ENCODE measurements at regions not wholly inside any gene's neighbourhood (a gene's known extent, or its start where the extent isn't known, plus 50 kb on each side); places are given as distances from the start of the nearest gene placed in this dataset.

DNA sequence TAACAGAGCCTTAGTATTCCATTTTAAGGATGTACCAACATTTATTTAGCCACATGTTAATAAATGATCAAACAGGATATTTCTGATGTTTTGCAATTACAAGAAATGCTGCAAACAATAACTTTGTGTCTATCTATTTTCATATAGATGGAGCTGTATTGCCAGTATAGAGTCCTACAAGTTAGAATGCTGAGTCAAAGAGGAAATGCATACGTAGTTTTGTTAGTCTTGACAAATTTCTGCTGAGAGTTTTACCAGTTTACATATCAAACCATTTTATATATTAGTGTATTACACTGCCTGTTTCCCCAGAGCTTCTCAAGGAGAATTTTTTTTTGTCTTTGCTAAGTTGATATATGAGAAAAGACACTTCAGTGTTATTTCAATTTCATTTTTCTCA lies 541.7 kb downstream of the SLC16A7 start:
- no peaks in the 10 kb centered on the region for H3K9me3 ChIP-seq (ENCODE audit: control insufficient read depth, low read depth, low read length)
- no peaks in the 10 kb centered on the region for H4K20me1 ChIP-seq (ENCODE audit: control insufficient read depth, extremely low read depth, insufficient read depth, low read length)
- dilution Hi-C loops (cut with MboI; ENCODE audit: extremely low pct_ligation_motif_present, low sequenced_read_pairs) = no loop called here
- no peak overlapping the region for H3K27ac ChIP-seq (ENCODE audit: control insufficient read depth, insufficient read depth, low read length)
- H3K9ac ChIP-seq (ENCODE audit: control insufficient read depth, extremely low read depth, insufficient read depth, low read length) = no peak overlapping the region
- no peak for TF ChIP-seq EZH2 (IDR thresholded peaks at IDR 0.05; ENCODE audit: low read length)
- TF ChIP-seq, protein P1, sequence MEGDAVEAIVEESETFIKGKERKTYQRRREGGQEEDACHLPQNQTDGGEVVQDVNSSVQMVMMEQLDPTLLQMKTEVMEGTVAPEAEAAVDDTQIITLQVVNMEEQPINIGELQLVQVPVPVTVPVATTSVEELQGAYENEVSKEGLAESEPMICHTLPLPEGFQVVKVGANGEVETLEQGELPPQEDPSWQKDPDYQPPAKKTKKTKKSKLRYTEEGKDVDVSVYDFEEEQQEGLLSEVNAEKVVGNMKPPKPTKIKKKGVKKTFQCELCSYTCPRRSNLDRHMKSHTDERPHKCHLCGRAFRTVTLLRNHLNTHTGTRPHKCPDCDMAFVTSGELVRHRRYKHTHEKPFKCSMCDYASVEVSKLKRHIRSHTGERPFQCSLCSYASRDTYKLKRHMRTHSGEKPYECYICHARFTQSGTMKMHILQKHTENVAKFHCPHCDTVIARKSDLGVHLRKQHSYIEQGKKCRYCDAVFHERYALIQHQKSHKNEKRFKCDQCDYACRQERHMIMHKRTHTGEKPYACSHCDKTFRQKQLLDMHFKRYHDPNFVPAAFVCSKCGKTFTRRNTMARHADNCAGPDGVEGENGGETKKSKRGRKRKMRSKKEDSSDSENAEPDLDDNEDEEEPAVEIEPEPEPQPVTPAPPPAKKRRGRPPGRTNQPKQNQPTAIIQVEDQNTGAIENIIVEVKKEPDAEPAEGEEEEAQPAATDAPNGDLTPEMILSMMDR (optimal IDR thresholded peaks at IDR 0.05 in 1 of 3, IDR thresholded peaks at IDR 0.05 in 1 of 3, conservative IDR thresholded peaks at IDR 0.05 in 1 of 3; ENCODE audit: extremely low read depth in 1 of 3, insufficient read depth in 2 of 3, low read length in 3 of 3) = no peak
- no peaks in the 10 kb centered on the region for H3K36me3 ChIP-seq (ENCODE audit: control insufficient read depth in 2 of 2, extremely low read depth in 1 of 2, insufficient read depth in 2 of 2, low read length in 2 of 2)
- no peaks in the 10 kb centered on the region for H3K4me1 ChIP-seq (ENCODE audit: control insufficient read depth, extremely low read depth, insufficient read depth, low read length)
- DNase-seq (ENCODE audit: low read depth, low spot score) (no peak), FAIRE-seq (no peak)
- no peak overlapping the region for H2AFZ ChIP-seq (ENCODE audit: control insufficient read depth, low read length)
- no peak overlapping the region for H3K4me3 ChIP-seq (ENCODE audit: control insufficient read depth in 2 of 3, extremely low read depth in 1 of 3, insufficient read depth in 2 of 3, low read depth in 1 of 3, low read length in 3 of 3)
- no peaks in the 10 kb centered on the region for H3K9me1 ChIP-seq (ENCODE audit: control insufficient read depth, extremely low read depth, insufficient read depth, low read length)
- no peaks in the 10 kb centered on the region for H3K27me3 ChIP-seq (ENCODE audit: control insufficient read depth, extremely low read depth, insufficient read depth, low read length)
- H3K4me2 ChIP-seq (ENCODE audit: control insufficient read depth, extremely low read depth, insufficient read depth, low read depth, low read length) = no peak overlapping the region
- H3K79me2 ChIP-seq (ENCODE audit: control insufficient read depth, insufficient read depth, low read length) = no peaks in the 10 kb centered on the region

DNA sequence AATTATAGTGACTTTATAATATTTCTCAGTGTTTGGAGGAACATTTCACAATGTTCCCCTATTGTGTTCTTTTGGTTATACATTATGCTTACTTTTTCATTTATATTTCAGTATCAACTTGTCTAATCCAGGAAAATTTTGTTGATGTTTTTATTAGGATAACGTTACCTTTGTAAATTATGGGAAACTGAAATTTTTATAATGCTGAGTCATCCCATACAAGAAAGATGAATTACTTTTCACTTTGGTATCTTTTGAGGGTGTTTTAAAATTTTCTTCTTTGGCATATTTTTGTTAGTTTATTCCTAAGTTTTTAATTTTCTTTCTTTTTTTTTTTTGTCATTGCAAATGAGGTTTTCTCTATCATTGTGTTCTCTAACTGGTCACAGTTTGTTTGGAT lies 542.7 kb downstream of the SLC16A7 start:
- Histone ChIP-seq H3K9me3 (ENCODE audit: control insufficient read depth, low read depth, low read length) (no peaks in the 10 kb centered on the region), H2AFZ (ENCODE audit: control insufficient read depth, low read length) (no peak overlapping the region), H3K27ac (ENCODE audit: control insufficient read depth, insufficient read depth, low read length) (no peak overlapping the region), H3K4me2 (ENCODE audit: control insufficient read depth, extremely low read depth, insufficient read depth, low read depth, low read length) (no peak overlapping the region), H3K4me3 (ENCODE audit: control insufficient read depth in 2 of 3, extremely low read depth in 1 of 3, insufficient read depth in 2 of 3, low read depth in 1 of 3, low read length in 3 of 3) (no peak overlapping the region), H3K79me2 (ENCODE audit: control insufficient read depth, insufficient read depth, low read length) (no peaks in the 10 kb centered on the region), H3K36me3 (ENCODE audit: control insufficient read depth in 2 of 2, extremely low read depth in 1 of 2, insufficient read depth in 2 of 2, low read length in 2 of 2) (no peaks in the 10 kb centered on the region), H3K9ac (ENCODE audit: control insufficient read depth, extremely low read depth, insufficient read depth, low read length) (no peak overlapping the region), H4K20me1 (ENCODE audit: control insufficient read depth, extremely low read depth, insufficient read depth, low read length) (no peaks in the 10 kb centered on the region), H3K4me1 (ENCODE audit: control insufficient read depth, extremely low read depth, insufficient read depth, low read length) (no peaks in the 10 kb centered on the region), H3K9me1 (ENCODE audit: control insufficient read depth, extremely low read depth, insufficient read depth, low read length) (no peaks in the 10 kb centered on the region), H3K27me3 (ENCODE audit: control insufficient read depth, extremely low read depth, insufficient read depth, low read length) (no peaks in the 10 kb centered on the region)
- dilution Hi-C loops (cut with MboI; ENCODE audit: extremely low pct_ligation_motif_present, low sequenced_read_pairs) = no loop called here
- TF ChIP-seq, protein P1 (optimal IDR thresholded peaks at IDR 0.05 in 1 of 3, IDR thresholded peaks at IDR 0.05 in 1 of 3, conservative IDR thresholded peaks at IDR 0.05 in 1 of 3; ENCODE audit: extremely low read depth in 1 of 3, insufficient read depth in 2 of 3, low read length in 3 of 3) = no peak
- TF ChIP-seq EZH2 (IDR thresholded peaks at IDR 0.05; ENCODE audit: low read length) = no peak
- DNase-seq (ENCODE audit: low read depth, low spot score) (no peak), FAIRE-seq (no peak)
